Stimulated activated CD4-positive, alpha-beta T cell treated with anti-CD3 and anti-CD28 coated beads, Interleukin-15, amount 100 ng/mL, for 1 hour (primary cell): ENCODE measurements at regions not wholly inside any gene's neighbourhood (a gene's known extent, or its start where the extent isn't known, plus 50 kb on each side); places are given as distances from the start of the nearest gene placed in this dataset.

Source experiments
- DNase-seq, 2 donors: peaks; one replicate each; pipeline ENCODE4 v3.0.0-alpha.2; 2020; ENCODE audit warnings: low read depth in 1 of 2, low spot score in 1 of 2

DNA sequence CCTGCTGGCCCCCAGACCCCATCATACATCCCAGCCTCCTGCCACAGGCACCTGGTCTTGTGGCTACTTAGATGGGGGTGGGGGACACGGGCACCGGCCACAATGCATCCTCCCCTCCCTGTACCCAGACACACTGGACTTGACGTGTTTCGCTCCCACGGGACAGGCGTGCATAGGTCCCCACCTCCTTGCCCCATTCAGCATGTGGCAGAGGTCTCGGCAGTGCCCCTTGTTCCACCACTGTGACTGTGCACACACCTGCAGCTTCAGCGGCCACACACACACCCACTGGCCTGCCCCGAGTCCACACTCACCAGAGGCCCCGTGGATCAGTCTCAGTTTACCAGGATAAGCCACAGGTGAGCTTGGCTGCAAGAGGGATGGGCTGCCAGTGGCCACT lies 109.6 kb downstream of the ENGASE start:
- DNase-seq = no peak

DNA sequence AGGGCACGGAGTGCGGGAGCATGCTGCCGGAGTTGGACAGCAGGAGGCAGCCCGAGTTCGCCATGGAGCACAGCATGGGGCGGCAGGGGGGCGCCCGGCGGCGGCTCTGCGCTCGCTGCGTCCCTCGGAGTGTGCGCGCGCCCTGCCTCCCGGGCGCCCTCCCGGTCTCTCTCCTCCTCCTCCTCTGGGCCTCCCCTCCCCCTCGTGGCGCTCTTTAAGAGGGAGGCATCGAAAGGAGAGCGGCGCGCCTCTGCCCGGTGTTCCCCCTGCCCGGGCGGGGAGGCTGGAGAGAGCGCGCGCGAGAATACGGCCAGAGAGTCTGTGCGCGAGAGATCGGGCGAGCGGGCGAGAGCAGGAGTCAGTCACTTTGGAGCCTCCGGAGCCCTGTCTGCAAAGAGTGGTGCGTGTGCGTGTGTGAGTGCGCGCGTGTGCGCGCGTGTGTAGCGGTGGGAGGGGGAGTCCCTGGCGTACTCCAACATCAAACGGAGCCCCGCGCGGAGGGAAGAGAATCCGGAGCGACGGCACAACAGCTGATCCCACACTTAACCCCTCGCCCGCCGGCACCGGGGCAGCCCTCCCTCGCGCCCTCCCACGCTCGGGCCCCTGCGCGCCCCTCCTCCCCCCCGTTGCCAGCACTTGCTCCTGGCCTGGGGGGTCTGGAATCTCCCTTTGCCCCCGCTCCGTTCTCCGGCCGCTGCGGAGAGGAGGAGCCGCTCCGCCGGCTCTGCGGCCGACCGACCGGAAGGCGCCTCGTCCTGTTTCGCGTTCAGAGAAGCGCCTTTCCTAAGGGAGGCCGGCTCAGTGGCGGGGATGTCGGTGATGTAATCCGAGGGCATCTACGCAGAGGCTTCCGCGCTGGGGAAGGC lies 108.9 kb downstream of the ENGASE start:
- DNase-seq = no peak

DNA sequence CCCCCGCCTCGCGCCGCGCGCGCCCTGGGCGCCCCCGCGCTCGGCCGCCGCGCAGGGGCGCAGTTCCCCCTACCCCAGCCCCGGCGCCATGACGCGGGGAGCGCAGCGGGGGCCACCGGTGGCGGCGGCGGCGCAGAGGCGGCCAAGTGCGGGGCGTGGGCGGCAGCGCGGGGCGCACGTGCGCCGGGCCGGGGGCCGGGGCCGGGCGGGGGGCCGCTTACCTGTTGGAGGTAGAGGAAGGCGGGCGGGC lies 108.3 kb downstream of the ENGASE start:
- DNase-seq = no peak

DNA sequence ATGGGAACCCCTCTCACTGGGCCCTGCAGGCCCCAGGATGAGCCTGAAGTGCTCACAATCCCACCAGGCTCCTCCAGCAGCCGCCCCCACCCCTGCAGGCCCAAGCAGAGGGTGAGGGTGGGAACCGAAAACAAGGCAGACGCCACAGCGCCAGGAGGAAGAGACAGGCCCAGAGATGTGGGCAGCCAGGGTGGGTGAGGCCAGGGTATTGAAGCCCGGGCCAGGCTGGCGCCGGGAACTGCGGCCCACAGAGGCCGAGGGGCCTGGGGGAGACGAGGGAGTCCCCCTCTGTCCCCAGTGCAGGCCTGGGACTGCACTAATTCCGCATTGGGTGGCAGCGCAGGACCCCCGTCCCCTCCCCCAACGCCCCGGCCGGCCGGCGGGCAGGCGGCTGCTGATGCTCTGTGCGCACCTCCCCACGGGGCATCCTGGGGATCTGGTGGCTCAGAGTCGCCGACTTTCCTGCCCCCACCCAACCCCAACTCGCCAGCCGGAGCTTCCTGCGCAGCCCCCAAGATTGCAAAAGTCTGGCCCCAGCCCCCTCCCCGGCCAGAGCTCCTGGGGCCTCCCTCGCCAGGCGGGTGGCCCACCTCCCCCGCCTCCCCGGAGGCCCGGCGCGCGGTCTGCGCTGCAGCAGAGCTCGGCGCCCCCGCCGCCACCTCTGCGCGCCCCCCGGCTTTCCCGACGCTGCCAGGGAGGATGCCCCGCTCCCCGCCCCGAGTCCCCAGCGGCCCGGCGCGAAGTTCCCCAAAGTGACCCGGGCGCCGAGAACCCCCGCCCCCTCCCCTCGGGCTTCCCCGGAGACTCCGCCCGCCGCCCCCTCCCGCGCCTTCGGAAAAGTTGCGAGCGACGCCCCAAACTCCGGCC lies 107.8 kb downstream of the ENGASE start:
- no peak for DNase-seq

DNA sequence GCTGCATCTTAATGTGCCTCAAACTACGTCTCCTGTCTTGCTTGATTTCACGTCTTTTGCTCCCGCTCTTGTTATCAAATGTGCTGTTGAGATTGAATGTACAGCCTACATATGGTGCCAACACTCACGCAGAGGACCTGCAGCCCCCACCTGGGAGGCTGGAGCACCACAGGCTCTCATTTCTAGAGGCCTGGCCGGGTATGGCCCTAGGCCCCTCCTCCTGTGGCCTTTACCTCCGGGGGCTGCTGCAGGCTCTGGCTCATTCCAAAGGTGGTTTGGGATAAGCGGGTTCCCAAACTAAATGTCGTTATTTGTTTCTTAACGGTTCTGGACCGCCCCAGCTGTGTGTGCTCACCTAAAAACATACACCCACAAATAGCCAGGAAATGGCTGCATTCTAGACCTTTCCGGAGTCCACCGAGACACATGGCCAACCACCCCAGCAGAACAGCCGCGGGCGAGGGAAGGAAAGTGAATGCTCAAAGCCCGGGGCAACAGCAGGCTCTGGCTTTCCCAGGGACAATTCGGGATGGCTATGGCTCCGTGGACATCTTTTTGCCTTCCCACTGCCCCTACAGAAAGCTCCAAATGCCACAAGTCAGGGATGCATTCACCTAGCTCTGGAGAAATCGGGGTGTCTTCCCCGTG lies 105.9 kb downstream of the ENGASE start:
- no peak for DNase-seq

DNA sequence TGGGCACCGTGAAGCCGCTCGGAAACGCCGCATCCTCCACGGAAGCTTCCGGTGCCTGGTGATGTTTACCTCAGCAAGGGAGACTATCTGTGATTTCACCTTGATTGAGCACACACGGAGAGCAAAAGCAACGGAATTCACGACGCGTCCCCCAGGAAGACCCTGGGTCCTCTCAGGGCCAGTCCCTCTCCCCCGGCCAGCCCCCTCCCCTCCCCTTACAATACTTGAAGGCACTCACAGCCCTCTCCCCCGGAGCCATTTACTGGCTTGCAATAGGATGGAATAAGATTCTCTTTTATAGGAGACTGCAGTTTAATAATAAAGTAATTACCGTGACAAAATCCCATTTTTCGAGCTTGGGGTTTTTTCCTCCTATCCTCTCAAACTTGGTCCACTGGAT lies 104.7 kb downstream of the ENGASE start:
- no peak for DNase-seq

DNA sequence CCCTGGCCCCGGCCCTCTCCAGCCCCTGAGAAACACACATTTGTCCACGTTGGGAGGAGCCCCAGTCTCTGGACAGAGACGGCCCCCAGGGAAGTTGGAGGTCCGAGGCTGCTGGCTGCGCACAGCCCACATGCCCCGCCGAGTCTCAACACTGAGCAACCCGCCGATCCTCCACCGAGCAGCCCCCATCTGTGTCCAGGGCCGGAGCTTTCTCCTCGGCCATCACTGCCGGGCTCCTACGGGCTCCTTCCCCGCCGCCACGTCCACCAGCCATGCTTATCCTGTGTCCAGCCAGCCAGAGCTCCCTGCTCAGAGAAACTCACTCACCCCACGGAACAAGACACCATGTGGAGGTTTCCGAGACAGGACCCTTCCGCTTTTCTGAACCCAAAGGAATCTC lies 103.3 kb downstream of the ENGASE start:
- no peak for DNase-seq

DNA sequence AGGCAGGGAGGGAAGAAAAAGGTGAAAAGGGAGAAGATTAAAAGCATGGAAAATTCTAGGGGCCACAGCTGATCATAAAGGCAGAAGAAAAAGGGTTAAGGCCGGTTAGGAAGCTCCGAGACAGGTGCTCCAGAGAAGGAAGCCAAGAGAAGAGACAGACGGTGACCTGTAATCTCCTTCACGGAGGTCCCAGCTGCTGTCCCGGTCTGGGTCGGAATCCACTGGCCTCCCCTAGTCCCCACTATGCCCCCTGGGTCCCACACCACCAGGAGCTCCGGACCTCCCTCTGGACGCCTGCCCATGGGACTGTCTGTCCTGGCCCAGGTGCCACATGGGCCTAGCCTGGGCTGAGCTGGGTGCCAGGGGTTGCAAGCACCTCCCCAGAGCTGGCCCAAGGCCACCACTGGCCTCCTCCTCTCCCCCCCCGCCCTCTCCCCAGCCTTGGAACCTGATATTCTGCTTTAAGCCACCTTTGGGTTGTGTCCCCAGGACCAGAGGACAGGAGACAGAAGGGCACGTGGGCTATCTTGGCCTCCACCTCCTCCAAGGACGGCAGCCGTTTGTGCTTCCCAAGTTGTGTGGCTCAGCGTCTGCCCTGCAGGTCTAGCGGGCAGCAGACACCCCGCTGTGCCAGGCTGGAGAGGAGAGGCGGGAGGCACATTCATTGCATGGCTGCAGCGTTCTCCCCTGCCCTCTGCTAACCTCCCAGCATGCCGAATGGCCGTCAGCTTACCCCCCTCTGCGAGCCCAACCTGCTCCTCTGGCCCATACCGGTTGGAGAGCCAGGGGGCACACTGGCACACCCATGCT lies 102.4 kb downstream of the ENGASE start:
- DNase-seq = no peak

DNA sequence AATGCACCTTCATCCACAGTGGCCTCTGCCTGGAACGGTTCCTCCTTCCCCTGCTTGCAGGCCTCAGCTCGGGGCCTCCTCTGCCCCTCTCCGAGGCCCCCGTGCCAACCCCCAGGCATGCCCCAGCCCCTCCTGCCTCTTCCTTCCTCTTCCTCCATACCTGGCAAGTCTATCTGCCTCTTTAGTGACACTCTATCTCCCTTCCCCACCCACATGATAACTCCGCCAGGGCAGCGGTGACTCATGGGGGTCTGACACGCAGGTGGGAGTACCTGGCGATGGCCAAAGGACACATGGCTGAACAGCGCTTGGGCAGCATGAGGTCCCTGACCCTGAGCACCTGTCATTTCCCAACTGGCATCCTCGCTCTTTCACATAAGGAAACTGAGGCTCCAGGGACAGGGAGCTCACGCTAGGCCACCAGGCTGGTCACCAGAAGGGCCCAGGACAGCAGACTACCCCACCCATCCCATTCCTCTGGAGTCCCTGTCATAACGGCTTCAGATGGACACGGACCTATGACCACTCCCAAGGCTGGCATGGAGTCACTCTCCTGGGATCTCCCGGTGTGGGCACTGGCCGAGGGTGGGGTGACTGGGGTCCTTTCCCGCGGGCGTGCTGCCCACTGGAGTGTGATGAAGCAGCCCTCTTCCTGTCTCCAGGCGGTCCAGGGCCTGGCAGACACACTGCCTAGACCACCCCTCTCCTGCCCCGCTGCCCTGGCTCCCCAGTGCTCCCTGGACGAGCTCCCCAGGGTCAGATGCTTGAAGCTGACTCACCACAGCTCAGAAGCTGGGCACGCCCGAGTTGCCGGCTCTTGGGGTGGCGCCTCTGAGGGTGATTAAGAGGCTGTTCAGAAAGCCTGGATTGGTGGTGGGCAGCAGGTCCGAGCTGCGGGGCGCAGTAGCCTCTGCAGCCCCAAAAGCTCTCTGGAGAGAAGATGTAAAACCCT lies 100.6 kb downstream of the ENGASE start:
- DNase-seq = no peak

DNA sequence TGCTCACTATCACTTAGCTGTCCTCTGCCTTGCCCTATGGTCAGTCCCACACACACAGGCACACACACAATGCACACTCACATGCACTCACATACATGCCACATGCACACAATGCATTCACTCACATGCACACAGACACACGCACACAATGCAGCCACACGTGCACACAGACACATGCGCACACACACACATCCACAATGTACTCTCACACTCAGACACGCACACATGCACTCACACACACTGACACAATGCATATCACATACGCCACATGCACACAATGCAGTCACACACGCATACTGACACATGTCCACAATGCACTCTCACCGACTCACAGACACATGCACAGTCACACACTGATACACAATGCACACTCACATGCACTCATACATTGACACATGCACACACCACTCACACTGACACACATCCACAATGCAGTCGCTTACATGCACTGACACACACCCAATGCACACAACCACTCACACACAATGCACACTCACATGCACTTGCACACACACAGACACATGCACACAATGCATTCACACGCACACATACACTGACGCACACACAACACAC lies 99.7 kb downstream of the ENGASE start:
- DNase-seq = no peak

DNA sequence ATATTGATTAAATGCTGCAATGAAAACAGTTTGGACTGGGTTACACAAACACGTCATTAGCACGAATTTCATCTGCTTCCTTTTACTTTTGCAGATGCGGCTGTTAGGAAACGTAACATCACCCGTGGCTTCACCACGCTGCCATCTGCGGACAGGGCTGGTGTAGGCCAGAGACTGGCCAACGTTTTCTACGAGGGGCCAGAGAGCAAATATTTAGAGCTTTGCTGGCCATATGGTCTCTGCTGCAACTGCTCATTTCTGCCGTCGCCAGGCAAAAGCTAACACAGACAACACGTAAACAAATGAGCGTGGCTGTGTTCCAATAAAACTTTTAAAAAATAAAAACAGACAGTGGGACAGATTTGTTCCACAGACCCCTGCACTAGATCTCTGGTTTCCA lies 96.6 kb downstream of the ENGASE start:
- DNase-seq = no peak

DNA sequence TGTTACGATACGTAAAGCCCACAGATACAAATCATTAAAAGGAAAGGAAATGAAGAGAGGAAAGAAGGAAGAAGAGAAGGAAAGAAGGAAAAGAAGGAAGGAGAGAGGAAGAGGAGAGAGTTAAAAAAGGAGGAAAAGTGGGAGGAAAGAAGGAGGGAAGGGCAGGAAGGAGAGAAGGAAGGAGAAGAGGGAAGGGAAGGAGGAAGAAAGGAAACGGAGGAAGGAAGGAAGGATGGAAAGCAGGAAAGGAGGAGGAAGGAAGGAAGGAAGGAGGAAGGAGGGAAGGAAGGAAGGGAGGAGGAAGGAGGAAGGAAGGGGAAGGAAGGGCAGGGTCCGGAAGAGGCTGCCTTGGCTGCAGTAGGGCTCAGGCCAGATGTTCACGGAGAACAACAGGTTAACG lies 95.2 kb downstream of the ENGASE start:
- no peak for DNase-seq

DNA sequence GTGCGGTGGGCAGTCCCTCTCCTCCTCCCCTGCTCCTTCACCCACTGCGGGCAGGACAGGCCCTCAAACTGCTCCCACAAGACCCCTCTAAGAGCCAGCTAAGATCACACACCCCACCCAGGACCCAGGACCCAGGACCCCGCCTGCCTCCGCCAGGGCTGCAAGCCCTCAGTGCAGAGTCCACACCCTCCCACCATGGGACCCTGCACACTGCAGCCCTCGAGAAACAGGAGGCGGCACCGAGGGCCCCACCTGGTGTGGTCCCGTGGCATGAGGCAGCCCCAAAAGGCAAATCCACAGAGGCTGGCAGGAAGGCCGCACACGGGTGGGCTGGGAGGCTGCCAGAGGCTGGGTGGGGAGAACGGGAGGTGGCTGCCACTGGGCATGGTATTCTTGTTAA lies 94.7 kb downstream of the ENGASE start:
- no peak for DNase-seq

DNA sequence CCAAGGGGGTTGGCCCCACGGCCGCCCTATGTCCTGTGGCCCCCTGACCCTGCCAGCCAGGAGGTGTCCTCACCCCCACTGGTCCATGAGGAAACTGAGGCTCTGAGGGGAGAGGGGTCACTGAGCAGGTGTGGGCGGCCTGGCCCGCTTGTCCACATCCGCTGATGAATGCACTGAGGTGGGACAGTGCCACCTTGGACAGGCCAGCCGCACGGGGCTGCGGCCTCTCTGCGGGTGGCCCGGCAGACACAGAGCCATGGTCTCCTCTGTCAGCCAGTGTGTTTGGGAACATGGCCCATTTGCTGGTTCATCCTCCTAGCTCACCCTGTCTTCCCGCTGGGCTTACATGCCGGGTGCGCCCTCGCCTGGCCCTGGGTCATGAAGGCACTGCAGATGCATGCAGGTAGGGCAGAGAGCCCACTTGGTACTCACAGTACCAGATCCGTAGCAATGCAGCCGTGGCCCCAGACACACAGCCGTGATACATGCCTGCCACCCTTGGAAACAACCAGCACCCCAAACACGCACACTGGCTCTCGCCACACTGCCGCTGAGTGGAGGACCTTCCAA lies 93.9 kb downstream of the ENGASE start:
- DNase-seq = no peak

DNA sequence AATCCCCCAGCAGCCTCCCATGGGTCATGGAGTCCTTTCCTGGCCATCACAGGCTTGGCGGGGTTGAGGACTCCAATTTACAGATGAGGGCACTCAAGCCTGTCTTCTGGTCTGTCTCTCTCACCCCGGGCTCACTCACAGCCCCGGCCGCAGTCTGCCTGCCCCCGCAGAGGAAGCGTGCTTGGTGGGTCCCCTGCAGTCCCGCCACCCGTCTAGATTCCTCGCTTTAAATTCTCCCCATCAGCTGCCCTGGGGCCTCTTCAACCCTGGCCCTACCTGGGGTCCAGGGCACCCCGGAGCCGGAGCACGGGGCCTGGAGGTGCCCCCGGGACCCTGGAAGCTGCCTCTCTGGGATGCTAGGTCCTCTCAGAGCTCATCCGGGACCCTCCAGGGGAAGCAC lies 92.9 kb downstream of the ENGASE start:
- no peak for DNase-seq

DNA sequence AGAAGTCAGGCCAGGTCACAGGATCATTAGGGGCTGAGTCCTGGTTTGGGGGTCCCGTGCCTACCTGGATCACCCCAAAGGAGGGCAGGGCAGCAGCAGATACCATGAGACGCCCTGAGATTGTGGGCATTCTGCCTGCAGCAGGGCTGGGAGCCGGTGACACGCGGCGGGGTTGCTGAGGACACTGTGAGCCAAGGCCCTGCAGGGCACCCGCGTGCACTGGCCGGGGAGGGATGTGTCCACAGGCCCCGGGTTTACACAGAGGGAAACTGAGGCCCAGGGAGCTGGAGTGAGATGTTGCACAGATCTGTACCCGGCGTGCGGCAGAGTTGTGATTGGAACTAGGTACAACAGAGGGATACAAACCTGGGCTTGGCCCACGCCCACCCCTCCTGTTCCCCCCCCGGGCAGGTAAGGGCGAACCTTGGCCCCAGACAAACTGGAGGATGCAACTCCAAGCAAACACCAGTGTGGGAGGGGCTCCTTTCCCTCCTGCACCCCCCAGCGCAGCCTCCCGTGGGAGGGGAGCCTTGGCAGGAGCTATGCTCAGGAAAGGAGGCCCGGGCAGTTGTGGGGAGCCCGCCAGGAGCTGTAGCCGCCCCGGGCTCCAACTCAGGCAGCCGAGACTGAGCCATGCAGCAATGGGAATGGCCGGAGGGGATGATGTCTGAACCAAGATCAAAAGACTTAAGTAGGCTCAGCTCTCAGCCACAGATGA lies 91.3 kb downstream of the ENGASE start:
- no peak for DNase-seq

DNA sequence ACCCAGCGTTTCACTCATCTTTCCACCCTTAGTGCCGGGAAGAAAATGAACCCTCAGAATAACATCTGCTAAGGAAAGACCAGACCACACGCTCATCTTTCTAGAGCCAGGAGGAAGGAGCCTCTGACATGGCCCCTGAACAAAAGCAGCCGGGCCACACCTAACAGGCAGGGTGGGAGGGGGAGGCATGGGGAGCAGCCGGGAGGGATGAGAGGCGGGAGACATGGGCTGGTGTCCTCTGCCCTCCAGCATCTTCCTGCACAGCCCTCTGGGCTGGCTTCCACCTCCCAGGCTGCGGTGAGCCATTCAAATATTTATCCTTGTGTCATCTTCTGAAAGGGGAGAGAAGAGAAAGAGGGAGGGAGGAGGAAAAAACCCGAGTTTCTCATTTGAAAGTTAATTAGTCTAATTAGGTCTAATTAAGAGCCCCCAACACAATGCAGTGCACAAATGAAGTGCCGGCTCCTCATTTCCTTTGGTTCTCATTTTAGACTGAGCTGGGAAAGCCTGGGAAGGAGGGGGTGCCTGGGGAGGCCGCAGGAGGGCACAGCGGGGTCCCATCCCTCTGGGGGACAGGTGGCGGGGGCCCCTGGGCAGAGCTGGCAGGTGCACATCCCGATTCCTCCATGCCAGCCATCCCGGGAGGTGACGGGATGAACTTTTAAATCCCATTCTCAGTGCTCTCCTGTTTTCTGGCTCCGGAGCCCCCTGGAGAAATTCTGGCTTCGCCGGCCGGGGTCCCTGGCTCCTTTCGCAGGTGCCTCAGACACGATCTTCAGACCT lies 90.5 kb downstream of the ENGASE start:
- no peak for DNase-seq

DNA sequence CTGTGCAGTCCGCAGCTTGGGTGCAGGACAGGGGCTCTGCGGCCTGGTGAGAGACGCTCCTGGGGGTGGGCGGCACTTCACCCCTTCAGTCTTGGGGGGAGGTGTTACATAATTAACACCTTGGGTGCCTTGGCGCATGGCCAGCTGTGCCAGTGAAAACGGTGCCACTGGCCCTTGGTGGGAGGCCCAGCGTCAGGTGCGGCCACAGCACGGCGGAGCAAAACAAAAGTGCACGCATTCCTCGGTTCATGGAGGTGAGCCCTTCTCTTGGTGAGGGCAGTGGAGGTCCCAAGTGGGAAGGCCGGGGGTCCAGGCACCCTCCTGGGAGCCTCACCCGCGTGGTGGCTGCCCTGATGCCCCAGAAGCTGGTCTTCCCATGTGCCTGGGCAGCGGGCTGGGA lies 89.8 kb downstream of the ENGASE start:
- DNase-seq = no peak
